ENCODE measurements at regions not wholly inside any gene's neighbourhood (a gene's known extent, or its start where the extent isn't known, plus 50 kb on each side); places are given as distances from the start of the nearest gene placed in this dataset.
"Not testable (repeated sequence)": the region's sequence is repeated elsewhere in the genome, so short reads cannot be mapped to it uniquely, and the experiment has no call there.

DNA sequence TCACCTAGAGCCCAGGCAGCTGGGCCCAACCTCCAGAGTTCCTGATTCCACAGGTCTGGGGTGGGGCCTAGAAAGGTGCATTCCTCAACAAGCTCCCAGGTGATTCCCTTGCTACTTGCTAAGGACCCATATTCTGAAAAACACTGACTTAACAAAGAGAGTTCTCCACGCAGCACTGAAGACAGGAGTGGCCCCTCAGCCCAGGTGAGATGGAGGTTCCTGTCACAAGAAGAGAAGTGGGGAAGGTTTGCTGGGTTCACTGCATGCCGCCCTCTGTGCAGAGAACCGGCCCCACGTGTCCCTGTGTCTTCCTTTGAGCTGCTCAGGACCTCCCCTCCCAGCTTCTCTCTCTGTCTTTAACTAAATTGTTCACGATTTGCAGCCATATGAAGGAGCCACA is 201.4 kb upstream of the DDX18 start:
- no peak for DNase-seq (ENCODE audit: low read depth in 3 of 3, low spot score in 2 of 3)

DNA sequence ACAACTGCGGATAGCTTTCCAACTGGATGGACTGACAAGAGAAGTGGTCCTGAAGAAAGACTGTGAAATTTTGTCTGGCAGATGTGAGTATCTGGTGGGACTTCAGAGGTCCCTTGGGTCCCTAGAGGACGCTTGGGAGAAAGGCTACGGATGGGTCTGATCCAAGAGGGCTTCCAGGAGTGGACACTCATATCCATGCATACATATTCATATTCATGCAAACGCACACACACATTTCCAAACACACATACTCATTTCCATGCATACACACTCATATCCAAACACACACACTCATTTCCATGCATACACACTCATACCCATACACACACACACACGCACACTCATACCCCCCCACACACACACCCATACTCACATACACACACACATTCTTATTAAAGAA is 200.2 kb upstream of the DDX18 start:
- DNase-seq (ENCODE audit: low read depth in 3 of 3, low spot score in 2 of 3), result no peak

DNA sequence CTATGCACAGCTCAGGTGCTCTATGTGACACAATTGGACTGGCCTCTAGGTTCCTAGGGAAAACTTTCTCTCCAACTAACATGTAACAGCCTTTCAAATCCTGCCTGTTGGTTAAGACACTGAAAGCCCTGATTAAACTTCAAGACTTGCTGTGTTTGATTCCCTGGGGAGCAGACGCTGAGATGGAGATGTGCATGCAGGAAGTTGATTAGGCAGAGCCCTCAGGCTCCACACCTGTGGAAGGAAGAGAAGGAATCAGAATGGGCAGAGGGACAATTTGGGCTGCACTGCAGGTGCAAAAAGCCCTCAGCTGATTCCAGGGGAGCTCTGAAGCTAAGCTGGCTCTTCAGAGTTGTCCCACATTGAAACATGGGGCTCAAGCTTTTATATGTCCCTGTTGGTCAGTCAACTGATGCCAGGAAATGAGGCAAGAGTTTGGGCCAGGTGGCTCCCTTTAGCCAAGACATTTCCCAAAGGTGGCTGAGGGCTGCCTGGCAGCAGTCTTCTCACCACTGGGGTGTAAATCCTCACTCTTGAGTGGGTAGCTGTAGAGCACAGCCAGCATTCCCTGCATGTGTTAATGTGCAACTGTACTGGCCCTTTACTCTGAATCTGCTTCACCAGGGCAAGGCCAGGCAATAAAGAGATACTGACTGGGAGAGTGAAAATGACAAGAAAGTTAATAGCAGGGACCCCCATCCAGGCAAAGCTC is 199.5 kb upstream of the DDX18 start:
- DNase-seq (ENCODE audit: low read depth in 3 of 3, low spot score in 2 of 3), result no peak

DNA sequence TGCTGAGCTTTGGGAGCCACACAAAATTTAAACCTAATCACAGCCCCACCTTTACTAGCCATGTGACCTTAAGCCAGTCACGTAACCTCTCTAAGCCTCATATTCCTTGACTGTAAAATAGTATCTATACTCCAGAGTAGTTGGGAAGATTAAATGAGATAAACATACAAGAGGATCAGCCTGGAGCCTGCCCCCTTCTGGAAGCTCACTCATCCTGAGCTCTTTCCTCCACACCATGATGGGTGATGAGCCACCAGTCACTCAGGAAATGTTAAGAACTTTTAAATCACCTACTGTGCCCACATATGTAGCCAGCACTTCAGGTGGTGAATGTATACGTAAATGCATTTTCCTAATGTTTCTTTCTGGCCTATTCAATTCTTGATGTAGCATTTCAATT is 195.9 kb upstream of the DDX18 start:
- no peak for DNase-seq (ENCODE audit: low read depth in 3 of 3, low spot score in 2 of 3)

DNA sequence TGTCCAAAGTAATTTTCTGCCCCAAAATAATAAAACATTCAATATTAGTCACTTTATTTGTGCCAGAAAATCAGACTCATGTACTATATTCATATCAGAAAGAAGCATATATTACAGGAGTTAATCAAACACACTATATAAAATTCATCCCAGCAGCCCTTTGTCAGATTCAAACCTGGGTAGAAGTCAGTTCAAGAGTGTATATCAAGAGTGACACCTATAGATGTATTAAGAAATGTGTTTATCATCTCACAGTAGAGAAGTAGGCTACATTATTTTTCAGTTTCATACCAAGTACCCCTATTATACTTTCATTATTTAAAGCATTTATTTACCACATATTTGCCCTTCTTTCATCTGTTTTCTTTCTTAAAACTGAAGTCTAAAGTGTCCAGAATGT is 193.2 kb upstream of the DDX18 start:
- no peak for DNase-seq (ENCODE audit: low read depth in 3 of 3, low spot score in 2 of 3)

DNA sequence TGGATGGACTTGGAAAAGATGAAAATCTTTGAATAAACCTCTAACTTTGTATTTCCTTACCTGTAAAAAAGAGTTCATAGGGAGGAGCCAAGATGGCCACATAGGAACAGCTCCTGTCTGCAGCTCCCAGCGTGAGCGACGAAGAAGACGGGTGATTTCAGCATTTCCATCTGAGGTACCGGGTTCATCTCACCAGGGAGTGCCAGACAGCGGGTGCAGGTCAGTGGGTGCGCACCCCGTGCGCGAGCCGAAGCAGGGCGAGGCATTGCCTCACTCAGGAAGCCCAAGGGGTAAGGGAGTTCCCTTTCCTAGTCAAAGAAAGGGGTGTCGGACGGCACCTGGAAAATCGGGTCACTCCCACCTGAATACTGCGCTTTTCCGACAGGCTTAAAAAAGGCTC is 191.3 kb upstream of the DDX18 start:
- not testable (repeated sequence) for DNase-seq (ENCODE audit: low read depth in 3 of 3, low spot score in 2 of 3)

DNA sequence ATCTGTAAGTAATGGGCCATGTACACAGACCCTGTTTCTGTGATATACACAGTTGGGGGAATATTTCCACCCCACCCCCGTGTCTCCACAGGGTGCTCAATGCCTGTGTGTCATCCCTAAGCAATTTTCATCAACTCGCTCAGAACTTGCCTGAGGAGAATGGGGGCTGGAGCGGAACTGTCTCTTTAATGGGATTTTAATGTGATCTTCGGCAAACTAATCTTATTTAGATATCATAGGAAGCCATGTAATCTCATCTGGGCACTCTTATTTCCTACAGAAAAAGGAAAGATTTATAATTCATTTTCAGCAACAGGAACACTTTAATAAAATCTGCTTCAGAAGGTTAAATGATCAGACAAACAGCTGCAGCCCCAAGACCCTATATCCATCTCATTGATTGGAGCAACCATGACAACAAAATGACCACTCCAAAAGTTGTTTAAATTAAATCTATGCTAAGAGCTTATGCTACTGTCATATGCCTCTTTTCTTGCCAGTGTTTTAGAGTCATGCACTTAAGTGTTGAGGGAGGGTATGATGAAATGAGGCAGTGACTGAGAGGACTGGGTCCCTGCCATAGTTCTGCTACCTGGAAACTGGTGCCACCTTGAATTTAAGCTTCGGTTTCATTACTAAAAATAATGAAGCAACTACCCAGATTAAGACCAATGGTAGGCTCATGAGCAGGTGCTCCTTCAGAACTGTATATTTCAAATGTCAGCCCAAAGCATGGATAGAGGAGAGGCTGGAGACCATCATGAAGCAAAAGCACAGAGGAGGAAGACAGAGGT is 183.1 kb upstream of the DDX18 start:
- no peak for DNase-seq (ENCODE audit: low read depth in 3 of 3, low spot score in 2 of 3)

DNA sequence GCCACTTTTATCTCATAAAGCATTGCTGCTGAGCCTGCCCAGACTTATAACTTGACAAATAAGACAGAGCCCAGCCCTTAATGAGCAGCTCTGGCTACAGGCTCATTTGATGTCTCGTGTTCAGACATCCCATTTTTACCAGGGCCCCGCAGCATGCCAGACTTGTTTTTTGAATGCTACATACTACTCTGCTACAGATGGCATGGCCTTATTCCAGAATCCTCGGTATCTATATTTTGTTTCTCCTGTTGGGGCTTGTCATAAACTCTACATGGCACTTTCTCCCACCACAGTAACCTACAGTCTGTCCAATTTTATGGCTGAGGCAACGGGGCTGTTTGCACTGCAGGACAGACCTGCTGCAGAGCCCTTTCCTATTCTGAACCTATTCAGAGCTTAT is 179.0 kb upstream of the DDX18 start:
- DNase-seq (ENCODE audit: low read depth in 3 of 3, low spot score in 2 of 3), result no peak

DNA sequence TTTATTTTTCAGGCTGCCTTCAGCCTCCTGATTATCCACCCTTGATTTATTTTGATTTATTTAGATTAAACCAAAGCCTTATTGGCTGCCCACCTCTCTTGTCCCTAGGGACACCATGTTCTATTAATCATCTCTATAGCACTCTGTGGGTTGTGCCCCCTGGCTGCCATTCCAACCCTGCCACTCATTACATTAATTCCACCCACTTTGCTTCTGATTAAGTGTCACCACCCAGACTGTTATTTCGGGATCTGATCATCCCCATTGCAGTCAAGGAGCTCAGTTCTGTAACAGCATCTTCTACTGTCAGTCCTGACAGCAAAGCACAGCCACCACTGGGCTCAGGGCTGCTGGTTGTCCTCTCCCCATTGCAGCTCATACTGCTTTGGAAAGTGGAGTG is 175.1 kb upstream of the DDX18 start:
- DNase-seq (ENCODE audit: low read depth in 3 of 3, low spot score in 2 of 3), result no peak

DNA sequence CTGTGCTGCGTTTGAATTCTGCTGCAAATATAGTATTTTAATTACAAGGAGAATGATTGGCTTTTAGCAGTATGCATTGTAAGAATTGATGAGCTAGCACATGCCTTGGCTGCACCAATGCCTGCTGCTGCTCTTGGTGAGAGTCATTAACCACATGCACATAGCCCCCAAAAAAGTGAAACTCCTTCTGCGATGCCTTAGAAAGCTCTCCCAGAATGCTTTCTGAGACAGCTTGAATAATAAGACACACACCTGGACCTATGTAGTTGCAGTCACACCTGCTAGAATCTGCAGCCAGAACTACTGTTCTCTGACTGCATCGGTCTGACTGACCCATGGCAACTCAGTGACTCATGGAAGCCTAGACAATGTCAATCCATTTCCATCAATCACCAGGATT is 170.1 kb upstream of the DDX18 start:
- DNase-seq (ENCODE audit: low read depth in 3 of 3, low spot score in 2 of 3), result no peak

DNA sequence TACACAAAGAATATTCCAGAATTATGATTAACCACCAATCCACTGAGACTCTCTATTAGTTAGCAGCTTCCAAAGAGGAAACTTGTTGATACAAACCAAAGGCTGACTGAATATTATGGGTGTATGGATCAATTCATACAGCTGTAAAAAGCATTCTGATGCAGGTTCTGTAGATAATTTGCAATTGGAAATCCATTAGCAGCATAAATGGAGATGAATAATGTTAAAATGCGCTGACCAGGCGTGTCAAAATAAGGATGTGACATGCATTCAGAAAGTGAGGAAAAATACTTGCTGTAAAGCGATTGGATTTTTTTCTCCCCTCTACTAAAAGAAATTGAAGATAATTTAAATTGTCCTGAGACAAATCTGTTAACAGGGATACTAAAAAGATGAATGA is 169.0 kb upstream of the DDX18 start:
- no peak for DNase-seq (ENCODE audit: low read depth in 3 of 3, low spot score in 2 of 3)

DNA sequence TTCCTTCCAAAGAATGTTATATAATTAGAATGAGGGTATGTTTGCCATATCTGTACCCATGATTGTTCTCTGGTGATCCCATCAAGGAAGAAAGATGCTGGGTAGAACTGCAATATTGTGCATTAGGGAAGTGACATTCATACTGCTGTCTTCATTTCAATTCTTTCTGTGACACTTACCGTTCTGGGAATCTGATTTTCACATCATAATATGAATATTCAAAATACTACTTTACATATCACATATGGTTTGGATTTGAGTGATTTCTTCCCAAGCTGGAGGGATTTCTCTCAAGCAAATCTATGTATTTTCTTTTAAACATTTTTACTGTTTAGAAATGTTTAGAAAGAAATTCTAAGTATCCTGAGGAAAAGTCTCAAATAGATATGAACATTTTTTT is 168.4 kb upstream of the DDX18 start:
- DNase-seq (ENCODE audit: low read depth in 3 of 3, low spot score in 2 of 3), result no peak

DNA sequence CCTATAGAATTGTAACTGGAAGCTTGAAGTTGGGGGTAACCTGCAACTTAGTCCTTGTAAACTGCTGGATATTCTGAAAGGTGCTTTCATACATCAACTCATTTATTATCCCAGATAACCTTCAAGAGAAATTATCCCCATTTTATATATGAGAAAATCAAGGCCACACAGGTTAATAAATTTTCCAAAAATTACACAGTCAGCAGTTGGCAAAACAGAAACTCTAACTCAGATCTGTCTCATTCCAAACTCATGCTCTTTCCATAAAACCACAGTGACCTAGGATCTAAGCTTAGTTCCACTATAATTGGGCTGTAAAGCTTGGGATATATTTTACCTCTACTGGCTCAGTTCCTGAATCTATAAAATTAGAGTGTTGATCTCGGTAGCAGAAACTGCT is 167.6 kb upstream of the DDX18 start:
- DNase-seq (ENCODE audit: low read depth in 3 of 3, low spot score in 2 of 3), result no peak

DNA sequence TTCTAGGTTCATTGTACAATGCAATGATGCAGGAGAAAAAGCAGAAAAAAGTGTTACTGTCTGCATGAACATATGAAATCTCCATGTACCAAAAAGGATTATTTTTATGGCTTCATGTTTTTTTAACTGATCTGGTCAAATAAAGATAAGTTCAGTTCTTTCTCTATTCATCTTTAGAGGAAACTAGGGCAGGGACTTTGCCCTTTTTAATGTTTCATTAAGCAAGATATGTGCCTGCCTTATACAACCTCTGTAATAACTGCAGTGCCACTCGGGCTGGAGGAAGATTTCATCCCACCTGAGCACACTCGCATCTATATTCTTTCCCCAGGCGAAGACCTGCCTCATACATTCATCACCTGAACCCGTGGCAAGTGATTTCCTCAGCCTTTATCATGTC is 157.9 kb upstream of the DDX18 start:
- no peak for DNase-seq (ENCODE audit: low read depth in 3 of 3, low spot score in 2 of 3)

DNA sequence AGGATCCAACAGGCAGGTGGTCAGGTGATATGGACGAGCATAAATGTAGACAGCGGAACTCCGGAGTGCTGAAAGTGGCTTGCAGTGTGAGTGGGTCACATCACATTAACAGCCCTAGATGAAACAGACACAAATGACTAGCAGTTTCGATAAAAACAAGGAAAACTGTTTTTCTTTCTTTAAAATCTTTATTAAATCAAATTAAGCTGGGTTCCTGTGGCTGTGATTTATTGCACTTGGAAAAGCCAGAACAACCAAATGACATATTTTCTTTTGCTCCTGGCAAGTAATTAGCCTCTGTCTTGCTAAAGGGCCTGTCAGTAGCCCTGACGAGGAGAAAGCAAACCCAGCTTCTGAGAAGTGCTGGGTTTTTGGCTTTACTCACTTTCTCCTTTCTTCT is 152.9 kb upstream of the DDX18 start:
- DNase-seq (ENCODE audit: low read depth in 3 of 3, low spot score in 2 of 3), result no peak

DNA sequence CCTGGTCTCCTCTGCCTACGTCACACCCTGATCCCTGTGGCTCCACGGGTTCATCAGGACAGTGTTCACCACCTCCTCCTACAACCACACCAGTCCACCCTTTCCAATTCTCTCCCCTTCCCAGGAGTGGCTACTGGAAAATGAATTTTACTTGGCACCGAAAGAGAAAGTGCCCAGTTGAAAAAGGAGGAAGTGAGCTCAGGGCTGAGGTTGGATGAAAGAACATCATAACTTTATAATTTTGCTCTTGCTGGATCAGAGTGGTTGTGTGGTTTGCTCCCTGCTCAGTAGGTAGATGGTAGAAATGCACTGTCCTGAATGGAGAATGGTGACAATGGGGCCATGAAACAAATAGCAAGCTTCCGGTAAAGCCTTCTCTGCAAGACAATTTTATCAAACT is 140.3 kb upstream of the DDX18 start:
- DNase-seq (ENCODE audit: low read depth in 3 of 3, low spot score in 2 of 3), result no peak

DNA sequence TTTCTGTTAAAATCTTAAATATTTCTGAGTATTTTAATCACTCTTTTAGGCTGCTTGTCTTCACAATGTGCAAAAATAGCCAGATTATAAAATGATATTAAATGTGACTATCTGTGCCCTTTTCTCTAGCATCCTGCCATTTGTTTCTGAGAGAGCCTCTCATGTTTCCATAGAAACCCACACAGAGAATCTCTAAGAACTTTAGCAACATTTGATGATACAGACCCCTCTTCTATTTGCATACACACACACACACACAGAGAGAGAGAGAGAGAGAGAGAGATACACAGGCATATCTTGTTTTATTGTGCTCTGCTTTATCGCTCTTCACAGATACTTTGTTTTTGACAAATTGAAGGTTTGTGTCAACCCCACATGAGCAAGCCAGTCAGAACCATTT is 134.5 kb upstream of the DDX18 start:
- DNase-seq (ENCODE audit: low read depth in 3 of 3, low spot score in 2 of 3), result no peak

DNA sequence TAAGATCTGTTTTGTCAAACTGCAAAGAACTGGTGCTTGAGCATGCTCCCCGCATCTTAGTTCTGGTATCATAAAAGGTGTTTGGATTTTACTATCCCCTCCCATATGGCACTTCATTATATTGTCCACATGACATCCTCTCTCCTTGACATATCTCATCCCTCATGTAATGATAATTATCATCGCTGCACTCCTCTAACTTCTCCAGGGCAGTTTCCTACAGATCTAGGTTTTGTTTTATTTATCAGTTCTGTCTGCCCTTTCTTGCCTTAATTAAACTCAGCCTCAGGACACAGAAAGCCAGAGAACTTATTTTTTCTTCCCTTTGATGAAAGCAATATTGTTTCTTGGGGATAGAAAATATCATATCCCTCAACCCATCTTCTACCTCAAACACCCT is 129.6 kb upstream of the DDX18 start:
- DNase-seq (ENCODE audit: low read depth in 3 of 3, low spot score in 2 of 3), result no peak

DNA sequence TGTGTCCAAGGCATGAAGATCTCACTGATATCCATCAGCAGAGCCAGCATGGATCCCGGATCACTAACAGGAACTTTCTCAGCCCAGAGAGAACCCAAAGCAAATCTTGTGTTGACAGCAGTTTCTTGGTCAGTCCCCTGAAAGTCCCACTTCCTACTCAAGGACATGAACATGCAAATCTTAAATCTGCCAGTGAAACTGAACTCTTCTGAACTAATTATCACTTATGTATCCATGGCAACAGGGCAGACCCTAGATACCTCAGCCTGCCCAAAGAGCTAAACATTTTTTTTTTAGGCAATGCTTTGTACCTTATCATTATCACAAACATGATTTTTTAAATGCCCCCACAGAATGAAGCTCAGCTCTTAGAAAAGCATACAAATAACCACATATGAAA is 127.8 kb upstream of the DDX18 start:
- DNase-seq (ENCODE audit: low read depth in 3 of 3, low spot score in 2 of 3), result no peak

DNA sequence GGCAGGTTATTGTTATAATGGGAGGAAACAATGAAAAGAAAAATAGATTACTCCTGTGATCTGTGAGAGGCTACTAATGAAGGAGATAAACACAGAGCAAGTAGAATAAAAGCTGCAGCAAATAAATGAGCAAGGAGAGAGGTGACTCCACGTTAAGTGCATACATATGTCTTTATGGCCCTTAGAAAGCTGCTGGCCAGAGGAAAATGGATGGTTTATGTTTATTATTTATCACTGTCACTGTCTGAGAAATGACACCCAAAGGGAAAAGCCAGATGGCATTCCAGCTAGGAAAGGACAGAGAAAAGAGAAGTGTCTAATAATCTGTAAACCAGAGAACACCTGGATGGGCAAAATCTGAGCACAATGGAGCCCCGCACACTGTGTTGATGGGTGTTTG is 122.9 kb upstream of the DDX18 start:
- no peak for DNase-seq (ENCODE audit: low read depth in 3 of 3, low spot score in 2 of 3)

DNA sequence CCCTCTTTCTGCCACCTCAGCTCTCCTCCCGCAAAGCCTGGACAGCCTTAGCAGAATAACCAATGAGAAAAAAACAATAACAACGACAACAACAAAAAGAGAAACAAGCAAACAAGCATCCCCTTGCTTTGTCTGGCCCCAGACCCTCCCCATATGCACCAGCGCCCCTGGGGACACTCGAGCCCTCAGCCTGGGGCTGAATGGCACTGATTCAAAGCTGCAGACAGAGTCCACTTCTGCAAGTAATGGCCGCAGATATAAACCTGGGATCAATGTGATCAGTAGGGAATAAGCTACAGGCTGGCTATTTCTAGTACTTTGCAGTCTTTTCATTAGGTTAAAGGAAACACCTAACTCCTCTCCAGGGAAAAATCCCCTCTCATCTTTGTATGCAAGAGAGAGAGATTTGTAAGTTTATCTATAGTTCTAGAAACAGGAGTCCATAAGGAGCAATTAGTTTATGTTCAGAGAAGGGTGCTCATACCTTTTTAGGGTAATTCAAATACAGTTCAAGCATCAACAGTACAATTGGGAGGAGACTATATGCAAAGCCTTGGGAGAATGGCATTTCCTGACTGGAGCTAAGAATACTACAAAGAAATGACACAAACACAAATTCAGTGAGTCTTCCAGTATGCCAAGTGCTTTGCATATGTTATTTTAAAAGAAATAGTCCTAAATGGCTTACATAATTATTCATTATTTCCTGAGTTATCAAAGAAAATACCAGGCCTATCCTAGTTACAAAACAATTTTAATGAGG is 122.3 kb upstream of the DDX18 start:
- no peak for DNase-seq (ENCODE audit: low read depth in 3 of 3, low spot score in 2 of 3)

DNA sequence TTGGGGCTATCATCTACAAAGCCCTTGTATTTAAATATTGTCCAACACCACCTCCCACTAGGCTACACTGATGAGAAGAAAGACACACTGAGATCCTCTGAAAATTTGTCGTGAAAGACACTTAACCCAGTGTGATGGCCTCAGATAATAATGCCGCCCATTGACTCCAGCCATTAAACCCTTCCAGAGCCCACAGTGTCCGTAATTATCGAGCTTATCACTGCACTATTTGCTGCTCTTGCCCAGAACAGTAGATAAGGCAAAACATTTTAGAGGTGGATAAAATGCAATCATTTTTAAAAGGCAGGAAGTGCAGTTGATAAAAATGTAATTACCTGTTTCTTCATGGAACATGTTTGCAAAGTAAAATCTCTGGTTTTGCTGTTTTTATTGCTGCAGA is 121.3 kb upstream of the DDX18 start:
- DNase-seq (ENCODE audit: low read depth in 3 of 3, low spot score in 2 of 3), result no peak
